IMR-90 (cell line): ENCODE measurements at regions not wholly inside any gene's neighbourhood (a gene's known extent, or its start where the extent isn't known, plus 50 kb on each side); places are given as distances from the start of the nearest gene placed in this dataset.

Source experiments
- ATAC-seq: fragments of 200-7000 bp; cut with Tn5 transposase; 2 replicates; pipeline ENCODE4 v1.9.1; 2020; ENCODE audit warnings: low read depth, mild to moderate bottlenecking, moderate library complexity
- BruUV-seq: library from RNA; stranded (reverse); fragments of 400-500 nt; replicated peaks from 2 replicates; lab custom pipeline; 2021; lab: Mats Ljungman, UMichigan
- CTCF ChIA-PET: fragments of 300-600 bp; formaldehyde crosslinking; extraction: SDS; loops from one replicate; lab custom pipeline; 2021; ENCODE audit warnings: antibody characterized with exemption; lab: Yijun Ruan, JAX
- POLR2A ChIA-PET: fragments of 300-600 bp; sonication (Branson Sonifier 250); formaldehyde crosslinking; loops from one replicate; lab custom pipeline; 2022; ENCODE audit warnings: antibody characterized with exemption; ENCODE audit not compliant: unreplicated experiment; lab: Charles Lee
- DNase-seq: peaks from one replicate; pipeline ENCODE4 v3.0.0; 2013
- H2AFZ ChIP-seq: replicated peaks from 2 replicates; pipeline ENCODE3; 2013; ENCODE audit warnings: low read length, mild to moderate bottlenecking; ENCODE audit not compliant: poor library complexity
- H2AK5ac ChIP-seq: 2 replicates; pipeline ENCODE4 v1.6.1; 2013; ENCODE audit warnings: low read depth, low read length, inconsistent platforms
- H2AK9ac ChIP-seq: replicated peaks from 2 replicates; pipeline ENCODE3; 2013; ENCODE audit warnings: mild to moderate bottlenecking, low read depth, low read length, moderate library complexity; ENCODE audit not compliant: poor library complexity
- H2BK120ac ChIP-seq: 2 replicates; pipeline ENCODE4 v1.6.1; 2013; ENCODE audit warnings: low read depth, low read length, inconsistent platforms
- H2BK15ac ChIP-seq: 3 replicates; pipeline ENCODE4 v1.6.1; 2013; ENCODE audit warnings: low read depth, low read length, inconsistent platforms
- H2BK20ac ChIP-seq: 2 replicates; pipeline ENCODE4 v1.6.1; 2013; ENCODE audit warnings: low read depth, mild to moderate bottlenecking, inconsistent platforms, low read length, moderate library complexity
- H2BK5ac ChIP-seq: 2 replicates; pipeline ENCODE4 v1.6.1; 2013; ENCODE audit warnings: mild to moderate bottlenecking, low read depth, low read length, inconsistent platforms; ENCODE audit not compliant: poor library complexity, severe bottlenecking
- H3K14ac ChIP-seq: replicated peaks from 2 replicates; pipeline ENCODE4 v1.6.1; 2013; ENCODE audit warnings: low read depth, low read length, inconsistent platforms
- H3K18ac ChIP-seq: 2 replicates; pipeline ENCODE4 v1.6.1; 2013; ENCODE audit warnings: low read depth, low read length, control low read depth
- H3K23ac ChIP-seq: 2 replicates; pipeline ENCODE4 v1.6.1; 2013; ENCODE audit warnings: low read depth, low read length, inconsistent platforms
- H3K27ac ChIP-seq: 2 replicates; pipeline ENCODE4 v1.5.1; 2013; ENCODE audit warnings: mild to moderate bottlenecking, control low read depth, low read length; ENCODE audit not compliant: insufficient read depth
- H3K27me3 ChIP-seq: 2 replicates; pipeline ENCODE4 v1.6.1; 2013; ENCODE audit warnings: low read length; ENCODE audit not compliant: control insufficient read depth, insufficient read depth
- H3K36me3 ChIP-seq: 2 replicates; pipeline ENCODE4 v1.6.1; 2013; ENCODE audit warnings: low read length, mixed read lengths; ENCODE audit not compliant: control insufficient read depth, insufficient read depth
- H3K4ac ChIP-seq: 2 replicates; pipeline ENCODE4 v1.6.1; 2013; ENCODE audit warnings: low read depth, low read length, inconsistent platforms
- H3K4me1 ChIP-seq: 2 replicates; pipeline ENCODE4 v1.6.1; 2013; ENCODE audit warnings: low read length, mixed read lengths; ENCODE audit not compliant: control insufficient read depth, insufficient read depth
- H3K4me2 ChIP-seq: 2 replicates; pipeline ENCODE4 v1.6.1; 2013; ENCODE audit warnings: low read depth, mild to moderate bottlenecking, control low read depth, low read length, moderate library complexity
- H3K4me3 ChIP-seq: 2 replicates; pipeline ENCODE4 v1.5.1; 2013; ENCODE audit warnings: low read depth, mild to moderate bottlenecking, control low read depth, low read length, moderate library complexity; ENCODE audit not compliant: insufficient read depth
- H3K56ac ChIP-seq: 2 replicates; pipeline ENCODE4 v1.6.1; 2013; ENCODE audit warnings: low read length, inconsistent platforms; ENCODE audit not compliant: insufficient read depth; ENCODE audit errors: extremely low read depth
- H3K79me1 ChIP-seq, 2 experiments: 2 replicates each; pipeline ENCODE4 v1.6.1; 2013; ENCODE audit warnings: low read length in 2 of 2, inconsistent platforms in 1 of 2, low read depth in 1 of 2
- H3K9ac ChIP-seq: 2 replicates; pipeline ENCODE4 v1.6.1; 2013; ENCODE audit warnings: low read depth, low read length, control low read depth
- H3K9me1 ChIP-seq: 2 replicates; pipeline ENCODE4 v1.6.1; 2013; ENCODE audit warnings: low read length, inconsistent platforms; ENCODE audit not compliant: insufficient read depth
- H3K9me3 ChIP-seq: 2 replicates; pipeline ENCODE4 v1.6.1; 2013; ENCODE audit warnings: low read length; ENCODE audit not compliant: control insufficient read depth, insufficient read depth
- H4K20me1 ChIP-seq: 2 replicates; pipeline ENCODE4 v1.6.1; 2013; ENCODE audit warnings: low read length, inconsistent platforms; ENCODE audit not compliant: insufficient read depth
- H4K5ac ChIP-seq: 2 replicates; pipeline ENCODE4 v1.6.1; 2013; ENCODE audit warnings: mild to moderate bottlenecking, low read depth, low read length, control low read depth
- H4K8ac ChIP-seq, 2 experiments: 2 replicates each; pipeline ENCODE4 v1.6.1; 2013; ENCODE audit warnings: low read depth in 2 of 2, low read length in 2 of 2, control low read depth in 1 of 2, inconsistent platforms in 1 of 2
- H4K91ac ChIP-seq: 2 replicates; pipeline ENCODE4 v1.6.1; 2013; ENCODE audit warnings: low read depth, low read length, inconsistent platforms; ENCODE audit not compliant: insufficient read depth
- BHLHE40 ChIP-seq: fragments of 150-350 bp; IDR thresholded peaks from 2 replicates; pipeline ENCODE4 v1.6.1; 2016; ENCODE audit warnings: mild to moderate bottlenecking, low read depth, low read length
- CEBPB ChIP-seq: IDR thresholded peaks from 2 replicates; pipeline ENCODE4 v1.6.1; 2012; ENCODE audit warnings: low read depth, low read length, improper control_type of control experiment
- MAZ ChIP-seq: IDR thresholded peaks from 2 replicates; pipeline ENCODE4 v1.6.1; 2012; ENCODE audit warnings: low read depth, mild to moderate bottlenecking, low read length, improper control_type of control experiment, moderate library complexity, borderline replicate concordance
- MXI1 ChIP-seq: IDR thresholded peaks from 2 replicates; pipeline ENCODE4 v1.6.1; 2012; ENCODE audit warnings: low read depth, mild to moderate bottlenecking, low read length, moderate library complexity, borderline replicate concordance
- NFE2L2 ChIP-seq: fragments of 150-350 bp; IDR thresholded peaks from 2 replicates; pipeline ENCODE4 v1.6.1; 2016; ENCODE audit warnings: low read depth, mild to moderate bottlenecking, low read length
- POLR2A ChIP-seq: IDR thresholded peaks from 2 replicates; pipeline ENCODE4 v1.6.1; 2012; ENCODE audit warnings: mild to moderate bottlenecking, low read depth, low read length
- RAD21 ChIP-seq: IDR thresholded peaks from 2 replicates; pipeline ENCODE4 v1.6.1; 2012; ENCODE audit warnings: low read length, improper control_type of control experiment
- RCOR1 ChIP-seq: IDR thresholded peaks from 2 replicates; pipeline ENCODE4 v1.6.1; 2012; ENCODE audit warnings: mild to moderate bottlenecking, low read length, improper control_type of control experiment; ENCODE audit not compliant: insufficient replicate concordance
- RFX5 ChIP-seq: IDR thresholded peaks from 2 replicates; pipeline ENCODE4 v1.8.0; 2012; ENCODE audit warnings: low read depth, mild to moderate bottlenecking, low read length, moderate library complexity
- SMC3 ChIP-seq: fragments of 150-350 bp; IDR thresholded peaks from 2 replicates; pipeline ENCODE4 v1.6.1; 2016; ENCODE audit warnings: low read depth, mild to moderate bottlenecking, antibody characterized with exemption, low read length, moderate library complexity
- WGBS, 2 experiments: methylation state at CpG; one replicate each; pipeline versions ENCODE4 v1.1.5 to v1.1.7; 2013; ENCODE audit warnings: missing lambda C conversion rate in 2 of 2; ENCODE audit not compliant: insufficient read length in 1 of 2; ENCODE audit errors: extremely low coverage in 2 of 2; 5-methylcytosine and 5-hydroxymethylcytosine counted together
- dilution Hi-C: fragments of 300-500 bp; cut with HindIII; formaldehyde crosslinking; loops from one replicate; pipeline ENCODE4 v1.14.3; 2018; ENCODE audit warnings: low sequenced_read_pairs; ENCODE audit not compliant: unreplicated experiment
- in situ Hi-C: fragments of 300-500 bp; cut with MboI; formaldehyde crosslinking; loops from 3 replicates; pipeline ENCODE4 v1.14.3; 2019; ENCODE audit warnings: low sequenced_read_pairs, inconsistent platforms, mixed read lengths
- intact Hi-C: fragments of 100-400 bp; cut with micrococcal nuclease; formaldehyde crosslinking; loops from 2 replicates; pipeline ENCODE4 v1.10.0; 2022
- TF ChIP-seq, protein P1 (sequence below): fragments of 150-350 bp; IDR thresholded peaks from 2 replicates; pipeline ENCODE4 v1.6.1; 2016; ENCODE audit warnings: low read depth, mild to moderate bottlenecking, low read length, moderate library complexity, borderline replicate concordance

DNA sequence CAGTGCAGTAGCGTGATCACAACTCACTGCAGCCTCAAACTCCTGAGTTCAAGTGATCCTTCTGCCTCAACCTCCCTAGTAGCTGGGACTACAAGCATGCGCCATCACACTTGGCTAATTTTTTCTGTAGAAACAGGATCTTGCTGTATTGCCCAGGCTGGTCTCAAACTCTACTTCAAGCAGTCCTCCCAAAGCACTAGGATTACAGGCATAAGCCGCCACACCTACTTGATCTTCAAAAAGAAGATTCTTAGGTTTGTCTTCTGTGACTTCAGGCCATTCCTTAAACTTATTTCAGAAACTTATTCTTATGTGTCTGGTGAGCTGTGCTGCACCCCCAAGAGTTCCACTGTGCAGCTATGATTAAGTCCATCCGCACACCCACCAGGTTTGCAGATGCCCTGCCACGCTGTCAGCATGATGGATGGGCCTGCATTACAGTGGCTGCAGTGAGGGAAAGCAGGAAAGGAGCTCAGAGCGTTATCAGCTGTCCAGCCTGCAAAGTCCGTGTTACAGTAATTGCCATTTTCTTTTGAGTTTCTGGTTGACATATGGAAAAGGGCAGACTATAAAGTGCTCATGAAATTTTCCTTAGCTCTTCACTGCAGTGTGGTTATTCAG, 146.6 kb downstream of the AASDH start:
- Histone ChIP-seq H3K4me2 (no peak overlapping the region), H3K9me3 (no peaks in the 10 kb centered on the region), H2BK15ac (no peak overlapping the region), H3K9ac (no peak overlapping the region), H3K9me1 (no peaks in the 10 kb centered on the region), H2AK5ac (no peak overlapping the region), H2AFZ (no peak overlapping the region), H2AK9ac (no peak overlapping the region), H3K4me3 (no peak overlapping the region), H4K20me1 (no peaks in the 10 kb centered on the region), H3K79me1 (no peaks in the 10 kb centered on the region), H2BK20ac (no peak overlapping the region), H3K27ac (no peak overlapping the region), H3K4me1 (no peaks in the 10 kb centered on the region), H3K27me3 (no peaks in the 10 kb centered on the region; the same call in none of the 2 replicates), H4K8ac (no peak overlapping the region), H2BK120ac (no peak overlapping the region), H3K23ac (no peak overlapping the region), H3K4ac (no peak overlapping the region), H4K5ac (no peak overlapping the region), H3K56ac (no peak overlapping the region), H2BK5ac (no peak overlapping the region), H4K91ac (no peak overlapping the region), H3K18ac (no peak overlapping the region), H3K36me3 (no peaks in the 10 kb centered on the region), H3K14ac (no peak overlapping the region)
- no peak for DNase-seq
- intact Hi-C loops = no loop called here
- POLR2A ChIA-PET = no interaction called here
- in situ Hi-C loops = no loop called here
- TF ChIP-seq MXI1 (no peak), RAD21 (no peak), BHLHE40 (no peak), RFX5 (no peak), MAZ (no peak), CEBPB (no peak), POLR2A (no peak), SMC3 (no peak), NFE2L2 (no peak), RCOR1 (no peak)
- TF ChIP-seq, protein P1, sequence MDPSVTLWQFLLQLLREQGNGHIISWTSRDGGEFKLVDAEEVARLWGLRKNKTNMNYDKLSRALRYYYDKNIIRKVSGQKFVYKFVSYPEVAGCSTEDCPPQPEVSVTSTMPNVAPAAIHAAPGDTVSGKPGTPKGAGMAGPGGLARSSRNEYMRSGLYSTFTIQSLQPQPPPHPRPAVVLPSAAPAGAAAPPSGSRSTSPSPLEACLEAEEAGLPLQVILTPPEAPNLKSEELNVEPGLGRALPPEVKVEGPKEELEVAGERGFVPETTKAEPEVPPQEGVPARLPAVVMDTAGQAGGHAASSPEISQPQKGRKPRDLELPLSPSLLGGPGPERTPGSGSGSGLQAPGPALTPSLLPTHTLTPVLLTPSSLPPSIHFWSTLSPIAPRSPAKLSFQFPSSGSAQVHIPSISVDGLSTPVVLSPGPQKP = no peak
- WGBS, 2 experiments = 40% methylated on average over 2 of the region's 7 CpGs; no CpG with 5 or more reads in 1 of the 2 experiments
- no peak for ATAC-seq
- no TSS peak for BruUV-seq
- dilution Hi-C loops = no loop called here
- CTCF ChIA-PET = no interaction called here
